PC-3 (cell line): ENCODE measurements at regions not wholly inside any gene's neighbourhood (a gene's known extent, or its start where the extent isn't known, plus 50 kb on each side); places are given as distances from the start of the nearest gene placed in this dataset.

Source experiments
- CTCF ChIP-seq: fragments of 300-600 bp; sonication (generic); conservative IDR thresholded peaks from 2 replicates; pipeline ENCODE4 v1.5.1; 2017; ENCODE audit warnings: antibody characterized with exemption, low read depth, mild to moderate bottlenecking, low read length
- EZH2 ChIP-seq: fragments of 300-600 bp; sonication (generic); IDR thresholded peaks from one replicate; pipeline ENCODE4 v1.6.1; 2017; ENCODE audit warnings: antibody characterized with exemption, mild to moderate bottlenecking, low read length; ENCODE audit not compliant: unreplicated experiment
- EZH2phosphoT487 ChIP-seq: fragments of 300-600 bp; sonication (generic); IDR thresholded peaks from 2 replicates; pipeline ENCODE4 v1.6.1; 2018; ENCODE audit warnings: mild to moderate bottlenecking, antibody characterized with exemption, low read length, borderline replicate concordance

- TF ChIP-seq EZH2 (no peak), CTCF (no peak), EZH2phosphoT487 (no peak)
Measured at GRCh38 chr5:12109075-12109688, 204.9 kb upstream of the CTNND2 start.
